ENCODE measurements at regions not wholly inside any gene's neighbourhood (a gene's known extent, or its start where the extent isn't known, plus 50 kb on each side); places are given as distances from the start of the nearest gene placed in this dataset.

DNA sequence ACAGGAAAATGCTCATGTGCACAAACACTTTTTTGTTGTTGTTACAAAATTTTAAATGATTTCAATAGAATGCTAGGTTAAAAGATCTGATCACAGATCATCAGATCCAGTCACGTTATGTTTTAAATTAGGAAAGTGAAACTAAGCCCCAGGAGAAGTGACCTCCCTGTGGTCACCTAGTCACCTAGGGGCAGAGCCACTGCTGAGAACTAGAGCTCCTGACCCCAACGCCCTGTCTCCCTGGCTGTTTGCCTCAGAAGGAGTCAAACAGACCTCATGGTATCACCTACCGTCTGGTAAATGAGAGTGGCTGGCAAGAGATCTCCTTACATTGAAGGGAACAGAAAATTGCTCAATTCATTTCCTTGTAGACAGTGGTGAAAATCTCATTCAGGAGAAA lies 447.3 kb downstream of the ADRA2A start (continued):
- TF ChIP-seq, protein P1, sequence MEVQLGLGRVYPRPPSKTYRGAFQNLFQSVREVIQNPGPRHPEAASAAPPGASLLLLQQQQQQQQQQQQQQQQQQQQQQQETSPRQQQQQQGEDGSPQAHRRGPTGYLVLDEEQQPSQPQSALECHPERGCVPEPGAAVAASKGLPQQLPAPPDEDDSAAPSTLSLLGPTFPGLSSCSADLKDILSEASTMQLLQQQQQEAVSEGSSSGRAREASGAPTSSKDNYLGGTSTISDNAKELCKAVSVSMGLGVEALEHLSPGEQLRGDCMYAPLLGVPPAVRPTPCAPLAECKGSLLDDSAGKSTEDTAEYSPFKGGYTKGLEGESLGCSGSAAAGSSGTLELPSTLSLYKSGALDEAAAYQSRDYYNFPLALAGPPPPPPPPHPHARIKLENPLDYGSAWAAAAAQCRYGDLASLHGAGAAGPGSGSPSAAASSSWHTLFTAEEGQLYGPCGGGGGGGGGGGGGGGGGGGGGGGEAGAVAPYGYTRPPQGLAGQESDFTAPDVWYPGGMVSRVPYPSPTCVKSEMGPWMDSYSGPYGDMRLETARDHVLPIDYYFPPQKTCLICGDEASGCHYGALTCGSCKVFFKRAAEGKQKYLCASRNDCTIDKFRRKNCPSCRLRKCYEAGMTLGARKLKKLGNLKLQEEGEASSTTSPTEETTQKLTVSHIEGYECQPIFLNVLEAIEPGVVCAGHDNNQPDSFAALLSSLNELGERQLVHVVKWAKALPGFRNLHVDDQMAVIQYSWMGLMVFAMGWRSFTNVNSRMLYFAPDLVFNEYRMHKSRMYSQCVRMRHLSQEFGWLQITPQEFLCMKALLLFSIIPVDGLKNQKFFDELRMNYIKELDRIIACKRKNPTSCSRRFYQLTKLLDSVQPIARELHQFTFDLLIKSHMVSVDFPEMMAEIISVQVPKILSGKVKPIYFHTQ (CRISPR knock-in tag; IDR thresholded peaks at IDR 0.05): no peak

- Mint-ChIP-seq H3K27me3 (ENCODE audit: low read depth) (no peaks in the 10 kb centered on the region), H3K9me3 (no peaks in the 10 kb centered on the region)
Measured at GRCh38 chr10:111525696-111526095, 448.9 kb downstream of the ADRA2A start.

GRCh38 chr10:111531690-111532089 lies 454.9 kb downstream of the ADRA2A start:
- no peak overlapping the region for H3K27ac Mint-ChIP-seq
- peaks cover 4% of the 10 kb centered on the region for H3K9me3 Mint-ChIP-seq
- ChIA-PET POLR2A (no interaction called here), CTCF (no interaction called here)
- H3K4me3 Mint-ChIP-seq: no peak overlapping the region
- DNase-seq (ENCODE audit: low spot score) (no peak), ATAC-seq (no peak)
- H3K36me3 Mint-ChIP-seq: no peaks in the 10 kb centered on the region
- TF ChIP-seq ZNF232 (CRISPR knock-in tag; IDR thresholded peaks at IDR 0.05): no peak
- peaks cover 5% of the 10 kb centered on the region; the same call in 1 of the 2 replicates for H3K4me1 Mint-ChIP-seq
- no peaks in the 10 kb centered on the region for H3K27me3 Mint-ChIP-seq (ENCODE audit: low read depth)

More at GRCh38 chr10:111525696-111526095, 448.9 kb downstream of the ADRA2A start:
- Mint-ChIP-seq H3K36me3 (no peaks in the 10 kb centered on the region), H3K4me3 (no peak overlapping the region), H3K27ac (no peak overlapping the region), H3K4me1 (no peaks in the 10 kb centered on the region)
- TF ChIP-seq NR2C2 (CRISPR knock-in tag; IDR thresholded peaks at IDR 0.05): no peak
- no peak for TF ChIP-seq TCF7 (CRISPR knock-in tag; IDR thresholded peaks at IDR 0.05; ENCODE audit: low read depth)
- TF ChIP-seq FOXP1 (CRISPR knock-in tag; IDR thresholded peaks at IDR 0.05; ENCODE audit: borderline replicate concordance): no peak
- POLR2A ChIA-PET: no interaction called here
- ATAC-seq: no peak
- CTCF ChIA-PET: no interaction called here
- no peak for DNase-seq (ENCODE audit: low spot score)

GRCh38 chr10:111532139-111532538 lies 455.3 kb downstream of the ADRA2A start:
- H3K27ac Mint-ChIP-seq: no peak overlapping the region
- ChIA-PET POLR2A (no interaction called here), CTCF (no interaction called here)
- DNase-seq (ENCODE audit: low spot score) (no peak), ATAC-seq (no peak)
- no peaks in the 10 kb centered on the region for H3K36me3 Mint-ChIP-seq
- H3K4me3 Mint-ChIP-seq: no peak overlapping the region
- peaks cover 4% of the 10 kb centered on the region for H3K9me3 Mint-ChIP-seq
- no peaks in the 10 kb centered on the region for H3K27me3 Mint-ChIP-seq (ENCODE audit: low read depth)
- H3K4me1 Mint-ChIP-seq: peaks cover 5% of the 10 kb centered on the region; the same call in 1 of the 2 replicates
- TF ChIP-seq ZNF396 (CRISPR knock-in tag; IDR thresholded peaks at IDR 0.05; ENCODE audit: borderline replicate concordance): no peak
- TF ChIP-seq NR3C1 (CRISPR knock-in tag; conservative IDR thresholded peaks at IDR 0.05; ENCODE audit: low read depth): no peak
- TF ChIP-seq NR1H2 (CRISPR knock-in tag; IDR thresholded peaks at IDR 0.05): no peak
- TF ChIP-seq STAT6 (CRISPR knock-in tag; conservative IDR thresholded peaks at IDR 0.05; ENCODE audit: low read depth): no peak
- no peak for TF ChIP-seq PRRX2 (CRISPR knock-in tag; IDR thresholded peaks at IDR 0.05)
- TF ChIP-seq, protein P2, sequence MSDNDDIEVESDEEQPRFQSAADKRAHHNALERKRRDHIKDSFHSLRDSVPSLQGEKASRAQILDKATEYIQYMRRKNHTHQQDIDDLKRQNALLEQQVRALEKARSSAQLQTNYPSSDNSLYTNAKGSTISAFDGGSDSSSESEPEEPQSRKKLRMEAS (CRISPR knock-in tag; IDR thresholded peaks at IDR 0.05): no peak
- TF ChIP-seq PRDM15 (CRISPR knock-in tag; IDR thresholded peaks at IDR 0.05): no peak
- no peak for TF ChIP-seq TP53 (CRISPR knock-in tag; IDR thresholded peaks at IDR 0.05)
- TF ChIP-seq E2F4 (CRISPR knock-in tag; IDR thresholded peaks at IDR 0.05; ENCODE audit: borderline replicate concordance, low read depth): no peak
- TF ChIP-seq JUN (CRISPR knock-in tag; IDR thresholded peaks at IDR 0.05): no peak
- no peak for TF ChIP-seq E2F5 (CRISPR knock-in tag; IDR thresholded peaks at IDR 0.05)
- TF ChIP-seq, protein P3, sequence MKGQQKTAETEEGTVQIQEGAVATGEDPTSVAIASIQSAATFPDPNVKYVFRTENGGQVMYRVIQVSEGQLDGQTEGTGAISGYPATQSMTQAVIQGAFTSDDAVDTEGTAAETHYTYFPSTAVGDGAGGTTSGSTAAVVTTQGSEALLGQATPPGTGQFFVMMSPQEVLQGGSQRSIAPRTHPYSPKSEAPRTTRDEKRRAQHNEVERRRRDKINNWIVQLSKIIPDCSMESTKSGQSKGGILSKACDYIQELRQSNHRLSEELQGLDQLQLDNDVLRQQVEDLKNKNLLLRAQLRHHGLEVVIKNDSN (CRISPR knock-in tag; IDR thresholded peaks at IDR 0.05): no peak
- TF ChIP-seq ATF1 (CRISPR knock-in tag; IDR thresholded peaks at IDR 0.05): no peak
- no peak for TF ChIP-seq TCF7 (CRISPR knock-in tag; IDR thresholded peaks at IDR 0.05; ENCODE audit: low read depth)
- TF ChIP-seq MXD4 (CRISPR knock-in tag; IDR thresholded peaks at IDR 0.05; ENCODE audit: borderline replicate concordance): no peak

Measured in WTC11 (cell line).